Keratinocyte (primary cell): ENCODE measurements at regions not wholly inside any gene's neighbourhood (a gene's known extent, or its start where the extent isn't known, plus 50 kb on each side); places are given as distances from the start of the nearest gene placed in this dataset.

Source experiments
- DNase-seq: peaks from one replicate; pipeline ENCODE4 v3.0.0-alpha.2; 2011; ENCODE audit warnings: low read depth, missing footprints, low spot score
- FAIRE-seq: peaks from 2 replicates; lab custom pipeline; 2011; peaks lifted over from hg19 to GRCh38; lab: Jason Lieb, UNC
- H2AFZ ChIP-seq: 2 replicates; pipeline ENCODE4 v1.6.0; 2012; ENCODE audit warnings: low read length, control low read depth, inconsistent platforms; ENCODE audit not compliant: control insufficient read depth
- H3K27ac ChIP-seq: 2 replicates; pipeline ENCODE4 v1.5.1; 2011; ENCODE audit warnings: low read length; ENCODE audit not compliant: control insufficient read depth, insufficient read depth
- H3K27me3 ChIP-seq: 3 replicates; pipeline ENCODE4 v1.6.0; 2011; ENCODE audit warnings: low read length; ENCODE audit not compliant: control insufficient read depth, insufficient read depth; ENCODE audit errors: extremely low read depth
- H3K36me3 ChIP-seq, 2 experiments: 2 replicates in 1 of 2; 3 replicates in 1 of 2; pipeline ENCODE4 v1.5.1; 2011; ENCODE audit warnings: low read length in 2 of 2, mild to moderate bottlenecking in 1 of 2; ENCODE audit not compliant: control insufficient read depth in 2 of 2, insufficient read depth in 2 of 2; ENCODE audit errors: extremely low read depth in 1 of 2
- H3K4me1 ChIP-seq: 3 replicates; pipeline ENCODE4 v1.5.1; 2011; ENCODE audit warnings: low read length; ENCODE audit not compliant: control insufficient read depth, insufficient read depth; ENCODE audit errors: extremely low read depth
- H3K4me2 ChIP-seq: 3 replicates; pipeline ENCODE4 v1.6.0; 2011; ENCODE audit warnings: low read depth, low read length; ENCODE audit not compliant: control insufficient read depth, insufficient read depth; ENCODE audit errors: extremely low read depth
- H3K4me3 ChIP-seq, 3 experiments: fragments of 200-600 bp in 1 of 3; sonication (generic) in 1 of 3; 2 replicates in 2 of 3; 3 replicates in 1 of 3; pipeline ENCODE4 v1.5.1; 2011 to 2016; ENCODE audit warnings: low read length in 3 of 3, mild to moderate bottlenecking in 3 of 3, control low read depth in 2 of 3, inconsistent platforms in 1 of 3, low read depth in 1 of 3, mixed read lengths in 1 of 3, mixed run types in 1 of 3, moderate library complexity in 1 of 3; ENCODE audit not compliant: control insufficient read depth in 2 of 3, insufficient read depth in 2 of 3; ENCODE audit errors: extremely low read depth in 1 of 3
- H3K79me2 ChIP-seq: 2 replicates; pipeline ENCODE4 v1.6.0; 2012; ENCODE audit warnings: low read length; ENCODE audit not compliant: control insufficient read depth, insufficient read depth
- H3K9ac ChIP-seq: 3 replicates; pipeline ENCODE4 v1.6.0; 2011; ENCODE audit warnings: low read length; ENCODE audit not compliant: control insufficient read depth, insufficient read depth; ENCODE audit errors: extremely low read depth
- H3K9me1 ChIP-seq: 3 replicates; pipeline ENCODE4 v1.6.0; 2011; ENCODE audit warnings: low read length; ENCODE audit not compliant: control insufficient read depth, insufficient read depth; ENCODE audit errors: extremely low read depth
- H3K9me3 ChIP-seq: 2 replicates; pipeline ENCODE4 v1.5.1; 2012; ENCODE audit warnings: low read depth, low read length; ENCODE audit not compliant: control insufficient read depth
- H4K20me1 ChIP-seq: 3 replicates; pipeline ENCODE4 v1.6.0; 2011; ENCODE audit warnings: low read length; ENCODE audit not compliant: control insufficient read depth, insufficient read depth; ENCODE audit errors: extremely low read depth
- CTCF ChIP-seq, 3 experiments: IDR thresholded peaks in 1 of 3; conservative IDR thresholded peaks in 1 of 3; optimal IDR thresholded peaks in 1 of 3; 2 replicates in 2 of 3; 3 replicates in 1 of 3; pipeline versions ENCODE3 to v1.5.1; 2011; ENCODE audit warnings: low read length in 3 of 3, mild to moderate bottlenecking in 3 of 3, moderate library complexity in 2 of 3, control low read depth in 1 of 3, inconsistent platforms in 1 of 3; ENCODE audit not compliant: insufficient read depth in 2 of 3; ENCODE audit errors: extremely low read depth in 1 of 3
- EZH2 ChIP-seq: IDR thresholded peaks from one replicate; pipeline ENCODE4 v1.6.1; 2012; ENCODE audit warnings: inconsistent platforms, mild to moderate bottlenecking, low read length, moderate library complexity
- dilution Hi-C: fragments of 300-500 bp; cut with MboI; formaldehyde crosslinking; loops from one replicate; pipeline ENCODE4 v1.7.0; 2020; ENCODE audit warnings: low sequenced_read_pairs; ENCODE audit not compliant: extremely low pct_ligation_motif_present

- DNase-seq (no peak), FAIRE-seq (no peak)
- no peak overlapping the region for H2AFZ ChIP-seq
- no peaks in the 10 kb centered on the region for H3K4me1 ChIP-seq
- no peaks in the 10 kb centered on the region for H3K9me3 ChIP-seq
- no peaks in the 10 kb centered on the region for H3K27me3 ChIP-seq
- no peaks in the 10 kb centered on the region for H3K9me1 ChIP-seq
- no peak overlapping the region for H3K27ac ChIP-seq
- dilution Hi-C loops: no loop called here
- no peaks in the 10 kb centered on the region for H3K79me2 ChIP-seq
- H3K4me3 ChIP-seq: no peak overlapping the region
- H3K4me2 ChIP-seq: no peak overlapping the region
- TF ChIP-seq CTCF (optimal IDR thresholded peaks at IDR 0.05 in 1 of 3, IDR thresholded peaks at IDR 0.05 in 1 of 3, conservative IDR thresholded peaks at IDR 0.05 in 1 of 3; ENCODE audit: extremely low read depth in 1 of 3, insufficient read depth in 2 of 3, low read length in 3 of 3): no peak
- no peak for TF ChIP-seq EZH2
- no peaks in the 10 kb centered on the region for H4K20me1 ChIP-seq
- no peak overlapping the region for H3K9ac ChIP-seq
- H3K36me3 ChIP-seq: no peaks in the 10 kb centered on the region
Observed at GRCh38 chr3:162441716-162442115, 945.1 kb downstream of the OTOL1 start.

GRCh38 chr3:162443376-162443775, 946.8 kb downstream of the OTOL1 start:
- dilution Hi-C loops: no loop called here
- no peaks in the 10 kb centered on the region for H3K4me1 ChIP-seq
- no peaks in the 10 kb centered on the region for H4K20me1 ChIP-seq
- no peak overlapping the region for H3K4me2 ChIP-seq
- no peak for FAIRE-seq
- H3K27me3 ChIP-seq: no peaks in the 10 kb centered on the region
- no peak overlapping the region for H2AFZ ChIP-seq
- no peaks in the 10 kb centered on the region for H3K79me2 ChIP-seq
- TF ChIP-seq EZH2: no peak
- TF ChIP-seq CTCF (optimal IDR thresholded peaks at IDR 0.05 in 1 of 3, IDR thresholded peaks at IDR 0.05 in 1 of 3, conservative IDR thresholded peaks at IDR 0.05 in 1 of 3; ENCODE audit: extremely low read depth in 1 of 3, insufficient read depth in 2 of 3, low read length in 3 of 3): no peak
- H3K9me1 ChIP-seq: no peaks in the 10 kb centered on the region
- H3K9me3 ChIP-seq: no peaks in the 10 kb centered on the region
- no peaks in the 10 kb centered on the region for H3K36me3 ChIP-seq
- H3K27ac ChIP-seq: no peak overlapping the region
- no peak overlapping the region for H3K9ac ChIP-seq
- H3K4me3 ChIP-seq: no peak overlapping the region
- no peak for DNase-seq
